ENCODE measurements at regions not wholly inside any gene's neighbourhood (a gene's known extent, or its start where the extent isn't known, plus 50 kb on each side); places are given as distances from the start of the nearest gene placed in this dataset.

DNA sequence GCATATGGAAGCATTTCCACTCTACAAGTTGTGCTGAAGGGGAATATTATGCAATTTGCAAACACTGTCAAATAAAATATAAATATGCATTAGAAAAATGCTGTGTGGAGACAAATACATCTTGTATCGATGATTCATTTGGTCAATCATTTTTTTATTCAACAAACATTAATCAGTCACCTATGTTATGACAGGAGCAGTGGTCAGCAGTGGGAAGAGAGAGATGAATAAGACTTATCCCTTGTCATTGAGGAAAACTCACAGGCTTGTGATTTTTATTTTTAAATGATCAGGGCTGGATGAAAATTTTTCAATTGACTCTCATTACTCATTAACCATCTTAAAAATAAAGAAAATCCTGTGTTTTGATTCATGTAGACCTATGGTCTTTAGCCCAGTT, 574.1 kb downstream of the ACTL7B start:
- intact Hi-C loops (cut with micrococcal nuclease) = no loop called here
- ATAC-seq (ENCODE audit: low read depth) = no peak

DNA sequence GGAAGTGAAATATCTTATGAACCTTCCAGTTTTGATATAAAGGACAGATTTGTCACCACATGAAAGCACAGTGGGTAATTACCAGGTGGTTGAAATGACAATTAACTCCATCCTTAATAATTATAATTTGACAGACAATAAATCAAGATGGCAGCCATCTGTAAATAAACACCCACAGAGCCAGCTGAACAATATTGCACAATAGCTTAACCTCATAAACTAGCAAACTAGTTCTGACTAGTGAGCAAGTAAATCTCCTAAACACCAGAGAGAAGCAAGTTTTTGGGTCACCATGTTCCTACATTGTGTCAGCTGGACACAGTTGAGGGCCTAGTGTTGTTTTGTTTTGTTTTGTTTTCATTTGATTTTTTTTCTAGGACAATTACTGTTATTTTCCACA, 577.4 kb downstream of the ACTL7B start:
- H3K27me3 ChIP-seq (replicated peaks in 1 of 4; ENCODE audit: control extremely low read depth in 1 of 4, control insufficient read depth in 3 of 4, insufficient read depth in 4 of 4, low read length in 3 of 4) = no peaks in the 10 kb centered on the region
- H2AFZ ChIP-seq (ENCODE audit: insufficient read depth, low read depth, low read length, poor library complexity, severe bottlenecking) = no peak overlapping the region
- no peaks in the 10 kb centered on the region for H4K20me1 ChIP-seq (ENCODE audit: control insufficient read depth, insufficient read depth, low read length, poor library complexity, severe bottlenecking)
- H3K4me2 ChIP-seq (replicated peaks; ENCODE audit: low read depth, low read length, poor library complexity, severe bottlenecking) = no peak overlapping the region
- no peaks in the 10 kb centered on the region for H3K9me3 Mint-ChIP-seq (ENCODE audit: insufficient read depth)
- no peak overlapping the region for H3K4me3 Mint-ChIP-seq
- DNase-seq (no peak), ATAC-seq (ENCODE audit: low read depth) (no peak)
- intact Hi-C loops (cut with micrococcal nuclease) = no loop called here
- H3K4me1 ChIP-seq (ENCODE audit: control insufficient read depth in 2 of 2, insufficient read depth in 2 of 2, low read length in 2 of 2) = no peaks in the 10 kb centered on the region
- H3K27ac ChIP-seq (ENCODE audit: low read length in 2 of 2) = no peak overlapping the region
- H3K27ac Mint-ChIP-seq = no peak overlapping the region
- H3K9me3 ChIP-seq (ENCODE audit: control extremely low read depth in 1 of 3, control insufficient read depth in 2 of 3, insufficient read depth in 1 of 3, low read length in 2 of 3) = no peaks in the 10 kb centered on the region
- no peaks in the 10 kb centered on the region for H3K79me2 ChIP-seq (ENCODE audit: control insufficient read depth, insufficient read depth, low read length)
- POLR2A ChIA-PET = no interaction called here
- no peak for TF ChIP-seq EZH2 (IDR thresholded peaks at IDR 0.05; ENCODE audit: borderline replicate concordance, insufficient read depth, low read depth, low read length, poor library complexity, severe bottlenecking)
- TF ChIP-seq, protein P1, sequence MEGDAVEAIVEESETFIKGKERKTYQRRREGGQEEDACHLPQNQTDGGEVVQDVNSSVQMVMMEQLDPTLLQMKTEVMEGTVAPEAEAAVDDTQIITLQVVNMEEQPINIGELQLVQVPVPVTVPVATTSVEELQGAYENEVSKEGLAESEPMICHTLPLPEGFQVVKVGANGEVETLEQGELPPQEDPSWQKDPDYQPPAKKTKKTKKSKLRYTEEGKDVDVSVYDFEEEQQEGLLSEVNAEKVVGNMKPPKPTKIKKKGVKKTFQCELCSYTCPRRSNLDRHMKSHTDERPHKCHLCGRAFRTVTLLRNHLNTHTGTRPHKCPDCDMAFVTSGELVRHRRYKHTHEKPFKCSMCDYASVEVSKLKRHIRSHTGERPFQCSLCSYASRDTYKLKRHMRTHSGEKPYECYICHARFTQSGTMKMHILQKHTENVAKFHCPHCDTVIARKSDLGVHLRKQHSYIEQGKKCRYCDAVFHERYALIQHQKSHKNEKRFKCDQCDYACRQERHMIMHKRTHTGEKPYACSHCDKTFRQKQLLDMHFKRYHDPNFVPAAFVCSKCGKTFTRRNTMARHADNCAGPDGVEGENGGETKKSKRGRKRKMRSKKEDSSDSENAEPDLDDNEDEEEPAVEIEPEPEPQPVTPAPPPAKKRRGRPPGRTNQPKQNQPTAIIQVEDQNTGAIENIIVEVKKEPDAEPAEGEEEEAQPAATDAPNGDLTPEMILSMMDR (IDR thresholded peaks at IDR 0.05) = no peak
- H3K4me3 ChIP-seq (ENCODE audit: control extremely low read depth in 1 of 5, extremely low read depth in 1 of 5, insufficient read depth in 1 of 5, low read depth in 2 of 5, low read length in 4 of 5) = no peak overlapping the region
- H3K27me3 Mint-ChIP-seq = peaks cover 10% of the 10 kb centered on the region
- H3K9ac ChIP-seq (ENCODE audit: low read length) = no peak overlapping the region
- H3K36me3 ChIP-seq (replicated peaks in 1 of 2; ENCODE audit: control extremely low read depth in 1 of 2, control insufficient read depth in 1 of 2, extremely low read depth in 1 of 2, insufficient read depth in 2 of 2, low read length in 1 of 2) = no peaks in the 10 kb centered on the region
- no peaks in the 10 kb centered on the region for H3K4me1 Mint-ChIP-seq
- CTCF ChIA-PET = interaction anchor here (0.9 to 2.2 kb wide), 2 partner anchors 11 to 1066 kb away, joined by 3 to 4 read pairs; no protein-coding TSS in a partner anchor

More for the DNA sequence above, 574.1 kb downstream of the ACTL7B start:
- no peaks in the 10 kb centered on the region for H3K9me3 Mint-ChIP-seq (ENCODE audit: insufficient read depth)
- Histone ChIP-seq H3K4me3 (ENCODE audit: control extremely low read depth in 1 of 5, extremely low read depth in 1 of 5, insufficient read depth in 1 of 5, low read depth in 2 of 5, low read length in 4 of 5) (no peak overlapping the region), H3K27ac (ENCODE audit: low read length in 2 of 2) (no peak overlapping the region), H3K36me3 (replicated peaks in 1 of 2; ENCODE audit: control extremely low read depth in 1 of 2, control insufficient read depth in 1 of 2, extremely low read depth in 1 of 2, insufficient read depth in 2 of 2, low read length in 1 of 2) (no peaks in the 10 kb centered on the region), H3K4me2 (replicated peaks; ENCODE audit: low read depth, low read length, poor library complexity, severe bottlenecking) (no peak overlapping the region), H3K9ac (ENCODE audit: low read length) (no peak overlapping the region), H3K79me2 (ENCODE audit: control insufficient read depth, insufficient read depth, low read length) (no peaks in the 10 kb centered on the region), H4K20me1 (ENCODE audit: control insufficient read depth, insufficient read depth, low read length, poor library complexity, severe bottlenecking) (no peaks in the 10 kb centered on the region), H3K27me3 (replicated peaks in 1 of 4; ENCODE audit: control extremely low read depth in 1 of 4, control insufficient read depth in 3 of 4, insufficient read depth in 4 of 4, low read length in 3 of 4) (no peaks in the 10 kb centered on the region), H2AFZ (ENCODE audit: insufficient read depth, low read depth, low read length, poor library complexity, severe bottlenecking) (no peak overlapping the region), H3K9me3 (ENCODE audit: control extremely low read depth in 1 of 3, control insufficient read depth in 2 of 3, insufficient read depth in 1 of 3, low read length in 2 of 3) (no peaks in the 10 kb centered on the region), H3K4me1 (ENCODE audit: control insufficient read depth in 2 of 2, insufficient read depth in 2 of 2, low read length in 2 of 2) (no peaks in the 10 kb centered on the region)
- ChIA-PET CTCF (interaction anchor here (1.0 kb wide), 1 partner anchor 11 kb away, joined by 3 read pairs; no protein-coding TSS in a partner anchor), POLR2A (no interaction called here)
- H3K27me3 Mint-ChIP-seq = peaks cover 6% of the 10 kb centered on the region
- no peak for DNase-seq
- TF ChIP-seq EZH2 (IDR thresholded peaks at IDR 0.05; ENCODE audit: borderline replicate concordance, insufficient read depth, low read depth, low read length, poor library complexity, severe bottlenecking) = no peak
- TF ChIP-seq, protein P1 (IDR thresholded peaks at IDR 0.05) = no peak
- H3K4me3 Mint-ChIP-seq = no peak overlapping the region
- H3K4me1 Mint-ChIP-seq = no peaks in the 10 kb centered on the region
- no CpG with 5 or more reads among the region's 1 CpG for WGBS (ENCODE audit: insufficient coverage)
- H3K27ac Mint-ChIP-seq = no peak overlapping the region

Measured in B cell (primary cell).